ENCODE measurements at regions not wholly inside any gene's neighbourhood (a gene's known extent, or its start where the extent isn't known, plus 50 kb on each side); places are given as distances from the start of the nearest gene placed in this dataset.

DNA sequence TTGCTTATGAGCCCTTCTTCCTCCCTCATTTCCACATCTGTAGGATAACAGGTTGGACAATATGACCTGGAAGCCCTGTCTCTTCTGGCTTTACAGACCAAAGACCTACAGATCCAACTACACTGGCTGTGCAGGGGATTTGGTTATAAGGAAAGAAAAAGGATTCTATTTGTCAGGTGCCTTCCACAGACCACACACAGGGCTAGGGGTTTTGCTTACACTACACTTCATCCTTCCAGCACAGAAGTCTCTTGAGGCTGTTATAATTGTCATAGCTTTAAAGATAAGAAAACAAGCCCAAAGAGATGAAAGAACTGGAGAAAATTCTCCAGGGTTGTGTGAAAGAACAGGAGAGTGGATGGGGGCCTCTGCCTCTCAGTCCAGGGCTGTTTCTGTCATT lies 302.6 kb downstream of the MYCN start:
- H3K9me3 ChIP-seq (replicated peaks in 1 of 3) = no peaks in the 10 kb centered on the region
- intact Hi-C loops (cut with DNase I) = no loop called here

DNA sequence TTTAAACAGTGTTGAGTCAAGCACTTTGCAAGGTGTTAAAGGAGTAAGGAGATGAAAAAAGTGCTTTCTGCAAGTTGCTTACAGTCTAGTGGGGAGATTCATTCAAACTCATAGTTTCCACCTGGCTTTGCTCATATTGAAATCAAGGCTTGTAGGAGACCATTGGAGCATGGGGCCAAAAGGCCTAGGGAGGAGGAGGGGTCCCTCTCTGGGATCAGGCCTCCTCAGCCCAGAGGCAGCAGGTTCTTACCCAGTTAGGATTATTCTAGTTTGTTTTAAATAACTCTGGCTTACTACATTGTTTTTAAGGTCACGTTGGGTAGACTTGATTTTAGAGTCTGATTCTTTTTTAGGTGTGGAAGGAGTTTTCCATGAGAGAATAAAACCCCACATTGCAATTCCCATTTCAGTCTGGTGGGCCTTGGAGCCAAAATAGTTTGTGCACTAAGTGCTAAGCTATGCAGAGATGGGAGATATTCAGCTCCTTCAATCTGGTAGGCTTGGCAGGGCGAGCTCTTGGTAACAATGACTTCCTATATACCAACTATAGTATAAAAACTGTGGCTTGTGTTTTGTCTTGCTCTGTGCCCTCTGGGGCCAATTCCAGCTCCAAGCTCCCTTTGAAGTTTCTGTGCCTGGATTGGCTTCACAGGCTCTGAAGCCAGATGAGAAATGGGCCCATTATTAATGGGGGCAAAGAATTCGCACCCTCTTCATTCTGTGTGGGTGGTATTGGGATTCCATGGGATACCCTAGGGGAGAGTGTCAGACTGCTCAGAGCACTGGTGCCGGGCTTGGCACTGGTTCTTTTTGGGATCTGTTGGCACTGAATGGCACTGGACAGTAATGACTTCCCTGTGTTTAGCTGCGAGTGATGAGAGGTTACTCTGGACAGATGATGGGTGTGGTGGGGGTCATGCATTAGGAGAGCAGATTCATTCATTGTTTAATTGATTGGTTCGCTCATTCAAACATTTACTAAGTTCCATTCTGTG lies 301.1 kb downstream of the MYCN start:
- TF ChIP-seq CTCF (IDR thresholded peaks at IDR 0.05) (no peak), POLR2A (IDR thresholded peaks at IDR 0.05) (no peak)
- 86 to 90% (median 87%) methylated on average over 6 of the region's 6 CpGs for WGBS, 4 donors
- intact Hi-C loops (cut with DNase I) = no loop called here
- Histone ChIP-seq H3K27me3 (no peaks in the 10 kb centered on the region), H3K4me1 (replicated peaks in 1 of 2) (no peaks in the 10 kb centered on the region), H3K9me3 (replicated peaks in 1 of 3) (no peaks in the 10 kb centered on the region), H3K4me3 (no peak overlapping the region), H3K27ac (no peak overlapping the region), H3K36me3 (replicated peaks in 1 of 2) (no peaks in the 10 kb centered on the region)
- DNase-seq = no peak

More for the DNA sequence above, 302.6 kb downstream of the MYCN start:
- no peaks in the 10 kb centered on the region for H3K27me3 ChIP-seq
- TF ChIP-seq CTCF (IDR thresholded peaks at IDR 0.05) = no peak
- no peak for TF ChIP-seq POLR2A (IDR thresholded peaks at IDR 0.05)
- no peaks in the 10 kb centered on the region for H3K4me1 ChIP-seq (replicated peaks in 1 of 2)
- H3K4me3 ChIP-seq = no peak overlapping the region
- no peak overlapping the region for H3K27ac ChIP-seq
- no peak for DNase-seq
- no peaks in the 10 kb centered on the region for H3K36me3 ChIP-seq (replicated peaks in 1 of 2)

DNA sequence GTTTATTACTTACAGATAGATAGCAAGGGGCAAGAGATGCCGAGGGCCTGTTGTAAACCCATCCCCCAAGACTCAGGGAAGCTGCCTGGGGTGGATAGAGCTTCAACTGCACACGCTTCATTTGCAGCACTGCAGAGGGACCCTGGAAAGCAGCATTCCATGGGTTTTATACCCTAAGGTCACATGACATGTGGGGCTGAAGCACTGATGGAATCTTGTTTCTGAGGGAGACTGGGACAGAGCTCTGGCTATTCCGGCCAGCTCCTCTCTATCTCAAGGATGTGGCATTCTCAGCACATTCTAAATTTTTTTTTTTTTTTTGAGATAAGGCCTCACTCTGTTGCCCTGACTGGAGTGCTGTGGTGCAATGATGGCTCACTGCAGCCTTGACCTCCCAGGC lies 300.1 kb downstream of the MYCN start:
- intact Hi-C loops (cut with DNase I) = no loop called here
- 68 to 74% (median 72%) methylated on average over 3 of the region's 3 CpGs for WGBS, 4 donors
- Histone ChIP-seq H3K9me3 (replicated peaks in 1 of 3) (no peaks in the 10 kb centered on the region), H3K27me3 (no peaks in the 10 kb centered on the region), H3K4me1 (replicated peaks in 1 of 2) (no peaks in the 10 kb centered on the region), H3K36me3 (replicated peaks in 1 of 2) (no peaks in the 10 kb centered on the region), H3K27ac (no peak overlapping the region), H3K4me3 (no peak overlapping the region)
- TF ChIP-seq CTCF (IDR thresholded peaks at IDR 0.05) (no peak), POLR2A (IDR thresholded peaks at IDR 0.05) (no peak)
- DNase-seq = no peak

DNA sequence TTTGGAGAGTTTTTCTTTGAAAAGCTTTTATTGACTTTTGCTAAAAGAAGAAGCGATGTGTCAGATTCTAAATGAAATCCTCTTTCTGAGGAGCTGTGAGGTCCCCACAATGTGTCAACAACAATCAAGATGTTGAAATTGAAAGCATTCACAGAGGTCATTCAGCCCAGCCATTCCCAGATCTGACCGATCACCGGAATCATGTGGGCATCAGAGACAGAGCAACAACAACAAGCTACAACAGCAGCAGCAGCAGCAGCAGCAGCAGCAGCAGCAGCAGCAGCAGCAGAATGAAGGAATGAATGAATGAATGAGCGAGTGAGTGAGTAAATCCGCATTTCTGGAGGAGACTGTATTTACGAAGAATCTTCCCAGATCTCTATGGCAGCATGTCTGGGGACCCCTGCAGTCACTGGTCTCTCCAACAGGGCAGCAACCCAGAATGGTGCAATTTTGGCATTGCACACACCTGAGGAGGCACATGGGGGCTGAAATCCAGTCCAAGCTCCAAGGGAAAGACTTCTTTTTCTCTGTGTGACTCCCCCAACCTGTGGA lies 299.0 kb downstream of the MYCN start:
- TF ChIP-seq POLR2A (IDR thresholded peaks at IDR 0.05) = no peak
- no peak for TF ChIP-seq CTCF (IDR thresholded peaks at IDR 0.05)
- H3K27ac ChIP-seq = no peak overlapping the region
- no peaks in the 10 kb centered on the region for H3K36me3 ChIP-seq (replicated peaks in 1 of 2)
- intact Hi-C loops (cut with DNase I) = no loop called here
- DNase-seq = no peak
- H3K4me1 ChIP-seq (replicated peaks in 1 of 2) = no peaks in the 10 kb centered on the region
- no peak overlapping the region for H3K4me3 ChIP-seq
- no peaks in the 10 kb centered on the region for H3K9me3 ChIP-seq (replicated peaks in 1 of 3)
- 80 to 88% (median 84%) methylated on average over 6 of the region's 6 CpGs for WGBS, 4 donors
- no peaks in the 10 kb centered on the region for H3K27me3 ChIP-seq
